ENCODE measurements at regions not wholly inside any gene's neighbourhood (a gene's known extent, or its start where the extent isn't known, plus 50 kb on each side); places are given as distances from the start of the nearest gene placed in this dataset.

DNA sequence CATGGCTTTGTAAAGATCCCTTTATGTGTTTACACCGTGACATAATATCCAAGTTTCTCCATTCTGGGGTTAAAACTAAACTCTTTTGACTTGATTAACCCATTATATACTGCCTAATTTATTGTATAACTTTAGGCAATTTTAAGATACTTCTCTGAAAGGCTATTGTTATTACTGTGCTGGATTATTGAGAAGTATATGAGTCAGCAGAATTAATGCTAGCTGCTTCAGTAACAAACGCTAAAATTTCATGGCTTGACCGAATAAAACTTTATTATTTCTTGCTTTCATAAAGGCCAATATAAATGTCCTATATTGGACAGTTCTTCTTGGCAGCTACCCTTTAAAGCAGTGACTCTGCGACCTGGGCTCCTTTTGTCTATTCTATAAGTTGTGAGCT, 853.9 kb downstream of the SORCS3 start:
- TF ChIP-seq POLR2AphosphoS5 (IDR thresholded peaks at IDR 0.05), result no peak
- TF ChIP-seq, protein P1, sequence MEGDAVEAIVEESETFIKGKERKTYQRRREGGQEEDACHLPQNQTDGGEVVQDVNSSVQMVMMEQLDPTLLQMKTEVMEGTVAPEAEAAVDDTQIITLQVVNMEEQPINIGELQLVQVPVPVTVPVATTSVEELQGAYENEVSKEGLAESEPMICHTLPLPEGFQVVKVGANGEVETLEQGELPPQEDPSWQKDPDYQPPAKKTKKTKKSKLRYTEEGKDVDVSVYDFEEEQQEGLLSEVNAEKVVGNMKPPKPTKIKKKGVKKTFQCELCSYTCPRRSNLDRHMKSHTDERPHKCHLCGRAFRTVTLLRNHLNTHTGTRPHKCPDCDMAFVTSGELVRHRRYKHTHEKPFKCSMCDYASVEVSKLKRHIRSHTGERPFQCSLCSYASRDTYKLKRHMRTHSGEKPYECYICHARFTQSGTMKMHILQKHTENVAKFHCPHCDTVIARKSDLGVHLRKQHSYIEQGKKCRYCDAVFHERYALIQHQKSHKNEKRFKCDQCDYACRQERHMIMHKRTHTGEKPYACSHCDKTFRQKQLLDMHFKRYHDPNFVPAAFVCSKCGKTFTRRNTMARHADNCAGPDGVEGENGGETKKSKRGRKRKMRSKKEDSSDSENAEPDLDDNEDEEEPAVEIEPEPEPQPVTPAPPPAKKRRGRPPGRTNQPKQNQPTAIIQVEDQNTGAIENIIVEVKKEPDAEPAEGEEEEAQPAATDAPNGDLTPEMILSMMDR (IDR thresholded peaks at IDR 0.05), result no peak
